Endothelial cell of umbilical vein (primary cell): ENCODE measurements at regions not wholly inside any gene's neighbourhood (a gene's known extent, or its start where the extent isn't known, plus 50 kb on each side); places are given as distances from the start of the nearest gene placed in this dataset.

Source experiments
- CTCF ChIP-seq, 2 donors: IDR thresholded peaks; 1 replicate in 1 of 2; 2 replicates in 1 of 2; pipeline ENCODE4 v1.5.1; 2011; ENCODE audit warnings: low read length in 2 of 2, mild to moderate bottlenecking in 2 of 2, moderate library complexity in 2 of 2, control low read depth in 1 of 2, inconsistent platforms in 1 of 2, low read depth in 1 of 2; ENCODE audit not compliant: insufficient read depth in 1 of 2; ENCODE audit errors: extremely low read depth in 1 of 2
- EZH2 ChIP-seq: IDR thresholded peaks from 2 replicates; pipeline ENCODE4 v1.6.1; 2012; ENCODE audit warnings: borderline replicate concordance, low read depth, mild to moderate bottlenecking, moderate library complexity, low read length, inconsistent platforms; ENCODE audit not compliant: severe bottlenecking
- POLR2A ChIP-seq: IDR thresholded peaks from 2 replicates; pipeline ENCODE4 v1.6.1; 2012; ENCODE audit warnings: low read depth, mild to moderate bottlenecking, control low read depth, low read length

- TF ChIP-seq POLR2A (no peak), EZH2 (no peak), CTCF (IDR thresholded peaks at IDR 0.05; ENCODE audit: extremely low read depth in 1 of 2, insufficient read depth in 1 of 2, low read depth in 1 of 2, low read length in 2 of 2) (no peak)
These were observed 131.7 kb downstream of the PPP1R3A start for GRCh38 chr7:113787106-113787505.
